Endothelial cell of umbilical vein (primary cell): ENCODE measurements at regions not wholly inside any gene's neighbourhood (a gene's known extent, or its start where the extent isn't known, plus 50 kb on each side); places are given as distances from the start of the nearest gene placed in this dataset.
A peak's percentile ranks its signal among the peaks of the same experiment; 100 is the strongest.

Experiments
- EZH2 ChIP-seq: IDR thresholded peaks from 2 replicates; pipeline ENCODE4 v1.6.1; 2012; ENCODE audit warnings: borderline replicate concordance, low read depth, mild to moderate bottlenecking, moderate library complexity, low read length, inconsistent platforms; ENCODE audit not compliant: severe bottlenecking
- FOS ChIP-seq: IDR thresholded peaks from 2 replicates; pipeline ENCODE4 v1.6.1; 2011; ENCODE audit warnings: mild to moderate bottlenecking, low read length, moderate library complexity, borderline replicate concordance; ENCODE audit not compliant: insufficient read depth
- GATA2 ChIP-seq: IDR thresholded peaks from 2 replicates; pipeline ENCODE4 v1.7.0; 2011; ENCODE audit warnings: low read depth, mild to moderate bottlenecking, moderate library complexity, mixed read lengths, low read length; ENCODE audit not compliant: insufficient read length, insufficient read depth
- JUN ChIP-seq: IDR thresholded peaks from 2 replicates; pipeline ENCODE4 v1.6.1; 2011; ENCODE audit warnings: borderline replicate concordance, low read depth; ENCODE audit not compliant: insufficient read length, insufficient read depth
- MYC ChIP-seq: IDR thresholded peaks from one replicate; pipeline ENCODE4 v1.6.1; 2011; ENCODE audit warnings: mild to moderate bottlenecking, low read depth, low read length
- POLR2A ChIP-seq: IDR thresholded peaks from 2 replicates; pipeline ENCODE4 v1.6.1; 2012; ENCODE audit warnings: low read depth, mild to moderate bottlenecking, control low read depth, low read length
- POLR2AphosphoS5 ChIP-seq: IDR thresholded peaks from 2 replicates; pipeline ENCODE4 v1.6.1; 2012; ENCODE audit warnings: low read depth, mild to moderate bottlenecking, control low read depth, low read length, moderate library complexity; ENCODE audit not compliant: insufficient read depth
- TF ChIP-seq, protein P1 (sequence below): IDR thresholded peaks from 2 replicates; pipeline ENCODE4 v1.6.1; 2011; ENCODE audit not compliant: insufficient read depth, insufficient read length
- TF ChIP-seq, protein P2 (sequence below), 2 donors: IDR thresholded peaks; 1 replicate in 1 of 2; 2 replicates in 1 of 2; pipeline ENCODE4 v1.5.1; 2011; ENCODE audit warnings: low read length in 2 of 2, mild to moderate bottlenecking in 2 of 2, moderate library complexity in 2 of 2, control low read depth in 1 of 2, inconsistent platforms in 1 of 2, low read depth in 1 of 2; ENCODE audit not compliant: insufficient read depth in 1 of 2; ENCODE audit errors: extremely low read depth in 1 of 2

DNA sequence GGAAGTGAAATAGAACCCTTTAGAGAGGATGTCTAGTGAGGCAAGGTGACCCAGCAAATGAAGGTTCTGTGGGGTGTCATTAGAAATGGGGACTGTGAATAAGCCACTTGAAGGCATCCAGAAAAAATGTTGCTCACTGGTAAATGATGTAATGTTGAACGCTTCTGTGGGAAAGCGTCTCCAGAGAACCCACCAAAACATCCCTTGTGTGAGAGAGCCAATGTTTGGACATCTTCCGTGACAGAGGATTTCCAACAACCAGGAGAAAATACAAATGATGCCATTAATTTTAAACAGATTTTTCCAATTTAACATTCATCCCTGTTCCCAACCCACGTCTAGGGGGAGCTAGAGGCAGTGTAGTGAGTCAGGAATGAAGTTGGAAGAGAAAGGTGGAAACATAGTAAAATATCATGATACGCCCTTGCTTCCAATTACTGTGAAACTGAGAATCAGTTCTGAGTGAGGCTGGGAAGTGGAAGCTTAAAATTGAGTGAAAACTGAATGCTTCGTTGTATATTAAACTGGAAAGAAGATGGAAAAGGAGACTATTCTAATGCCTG lies 584.2 kb downstream of the CD109 start:
- TF ChIP-seq, protein P1, sequence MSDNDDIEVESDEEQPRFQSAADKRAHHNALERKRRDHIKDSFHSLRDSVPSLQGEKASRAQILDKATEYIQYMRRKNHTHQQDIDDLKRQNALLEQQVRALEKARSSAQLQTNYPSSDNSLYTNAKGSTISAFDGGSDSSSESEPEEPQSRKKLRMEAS, result no peak
- TF ChIP-seq POLR2A (no peak), POLR2AphosphoS5 (no peak), JUN (no peak), EZH2 (no peak), GATA2 (no peak), MYC (no peak), FOS (no peak)
- TF ChIP-seq, protein P2, sequence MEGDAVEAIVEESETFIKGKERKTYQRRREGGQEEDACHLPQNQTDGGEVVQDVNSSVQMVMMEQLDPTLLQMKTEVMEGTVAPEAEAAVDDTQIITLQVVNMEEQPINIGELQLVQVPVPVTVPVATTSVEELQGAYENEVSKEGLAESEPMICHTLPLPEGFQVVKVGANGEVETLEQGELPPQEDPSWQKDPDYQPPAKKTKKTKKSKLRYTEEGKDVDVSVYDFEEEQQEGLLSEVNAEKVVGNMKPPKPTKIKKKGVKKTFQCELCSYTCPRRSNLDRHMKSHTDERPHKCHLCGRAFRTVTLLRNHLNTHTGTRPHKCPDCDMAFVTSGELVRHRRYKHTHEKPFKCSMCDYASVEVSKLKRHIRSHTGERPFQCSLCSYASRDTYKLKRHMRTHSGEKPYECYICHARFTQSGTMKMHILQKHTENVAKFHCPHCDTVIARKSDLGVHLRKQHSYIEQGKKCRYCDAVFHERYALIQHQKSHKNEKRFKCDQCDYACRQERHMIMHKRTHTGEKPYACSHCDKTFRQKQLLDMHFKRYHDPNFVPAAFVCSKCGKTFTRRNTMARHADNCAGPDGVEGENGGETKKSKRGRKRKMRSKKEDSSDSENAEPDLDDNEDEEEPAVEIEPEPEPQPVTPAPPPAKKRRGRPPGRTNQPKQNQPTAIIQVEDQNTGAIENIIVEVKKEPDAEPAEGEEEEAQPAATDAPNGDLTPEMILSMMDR (IDR thresholded peaks at IDR 0.05; ENCODE audit: extremely low read depth in 1 of 2, insufficient read depth in 1 of 2, low read depth in 1 of 2, low read length in 2 of 2), result peak in 1 of 2 donors; percentile 10
